Spleen (tissue), 7 donors: ENCODE measurements at regions not wholly inside any gene's neighbourhood (a gene's known extent, or its start where the extent isn't known, plus 50 kb on each side); places are given as distances from the start of the nearest gene placed in this dataset.

Source experiments
- POLR2A ChIP-seq, 3 donors: fragments of 450-650 bp; IDR thresholded peaks; one replicate each; pipeline ENCODE4 v1.5.1; 2017; ENCODE audit warnings: antibody characterized with exemption in 3 of 3, mild to moderate bottlenecking in 1 of 3
- POLR2AphosphoS5 ChIP-seq, 3 donors: sonication (generic); formaldehyde crosslinking; IDR thresholded peaks; one replicate each; pipeline ENCODE4 v1.5.1; 2017; ENCODE audit warnings: antibody characterized with exemption in 3 of 3
- TF ChIP-seq, protein P1 (sequence below), 11 experiments: fragments of 200-600 bp in 7 of 11; fragments of 450-650 bp in 4 of 11; sonication (generic) in 4 of 11; IDR thresholded peaks in 8 of 11; conservative IDR thresholded peaks in 3 of 11; 1 replicate in 7 of 11; 2 replicates in 4 of 11; pipeline versions ENCODE4 v1.4.0 to v1.8.0; 2016 to 2021; ENCODE audit warnings: antibody characterized with exemption in 11 of 11, inconsistent platforms in 4 of 11, mild to moderate bottlenecking in 1 of 11
- donor health status: DM: no; HTN: no; CAD: no; lungs with moderate emphysema.
- donor health status: DM: no; HTN: no; CAD: no.
- donor health status: DM: no; HTN: no; CAD: no.

DNA sequence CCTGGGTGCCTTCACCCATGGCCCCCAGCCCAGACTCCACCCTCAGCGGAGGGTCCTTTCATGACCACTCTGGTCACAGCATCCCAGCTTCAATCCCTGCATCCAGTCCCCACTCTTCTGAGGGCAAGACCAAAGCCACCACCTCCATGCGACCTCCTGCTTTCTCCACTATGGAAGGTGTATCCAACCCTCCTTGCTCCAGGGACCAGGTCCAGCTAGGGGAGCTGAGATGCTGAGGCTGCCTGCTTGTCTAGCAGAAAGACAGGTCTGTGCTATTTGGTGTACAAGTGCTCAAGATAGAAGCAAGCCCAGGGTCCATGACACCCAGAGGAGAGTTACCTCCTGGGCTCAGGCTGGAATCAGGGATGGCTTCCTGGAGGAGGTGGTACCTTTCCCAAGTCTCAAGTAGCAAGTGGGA lies 73.8 kb upstream of the RAB6C start:
- TF ChIP-seq, protein P1, sequence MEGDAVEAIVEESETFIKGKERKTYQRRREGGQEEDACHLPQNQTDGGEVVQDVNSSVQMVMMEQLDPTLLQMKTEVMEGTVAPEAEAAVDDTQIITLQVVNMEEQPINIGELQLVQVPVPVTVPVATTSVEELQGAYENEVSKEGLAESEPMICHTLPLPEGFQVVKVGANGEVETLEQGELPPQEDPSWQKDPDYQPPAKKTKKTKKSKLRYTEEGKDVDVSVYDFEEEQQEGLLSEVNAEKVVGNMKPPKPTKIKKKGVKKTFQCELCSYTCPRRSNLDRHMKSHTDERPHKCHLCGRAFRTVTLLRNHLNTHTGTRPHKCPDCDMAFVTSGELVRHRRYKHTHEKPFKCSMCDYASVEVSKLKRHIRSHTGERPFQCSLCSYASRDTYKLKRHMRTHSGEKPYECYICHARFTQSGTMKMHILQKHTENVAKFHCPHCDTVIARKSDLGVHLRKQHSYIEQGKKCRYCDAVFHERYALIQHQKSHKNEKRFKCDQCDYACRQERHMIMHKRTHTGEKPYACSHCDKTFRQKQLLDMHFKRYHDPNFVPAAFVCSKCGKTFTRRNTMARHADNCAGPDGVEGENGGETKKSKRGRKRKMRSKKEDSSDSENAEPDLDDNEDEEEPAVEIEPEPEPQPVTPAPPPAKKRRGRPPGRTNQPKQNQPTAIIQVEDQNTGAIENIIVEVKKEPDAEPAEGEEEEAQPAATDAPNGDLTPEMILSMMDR (IDR thresholded peaks at IDR 0.05 in 8 of 11, conservative IDR thresholded peaks at IDR 0.05 in 3 of 11), result no peak
- TF ChIP-seq POLR2A (IDR thresholded peaks at IDR 0.05) (no peak), POLR2AphosphoS5 (IDR thresholded peaks at IDR 0.05) (no peak)
